ENCODE measurements at regions not wholly inside any gene's neighbourhood (a gene's known extent, or its start where the extent isn't known, plus 50 kb on each side); places are given as distances from the start of the nearest gene placed in this dataset.
"Not testable (repeated sequence)": the region's sequence is repeated elsewhere in the genome, so short reads cannot be mapped to it uniquely, and the experiment has no call there.

DNA sequence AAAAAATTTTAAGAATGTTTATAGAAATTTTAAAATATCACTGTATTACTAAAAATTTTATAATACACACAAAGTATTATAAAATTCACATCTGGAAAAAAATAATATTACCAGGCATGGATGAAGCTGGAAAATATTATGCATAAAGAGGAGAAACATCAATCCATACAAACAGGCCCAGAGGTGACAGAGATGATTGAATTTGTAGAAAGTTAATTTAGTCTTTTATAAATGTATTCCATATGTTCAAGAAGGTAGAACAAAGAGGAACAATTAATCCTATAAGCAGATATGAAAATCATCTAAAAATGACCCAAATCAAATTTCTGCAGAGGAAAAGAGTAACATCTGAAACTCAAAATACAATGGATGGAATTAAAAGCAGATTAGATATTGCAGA is 605.2 kb upstream of the CELF4 start:
- intact Hi-C loops (cut with DNase I) = no loop called here
- no peaks in the 10 kb centered on the region for H3K9me3 ChIP-seq
- ATAC-seq (no peak), DNase-seq (no peak)
- no peaks in the 10 kb centered on the region for H3K27me3 ChIP-seq
- H3K36me3 ChIP-seq = no peaks in the 10 kb centered on the region
- H3K27ac ChIP-seq = no peak overlapping the region
- no peaks in the 10 kb centered on the region for H3K4me1 ChIP-seq
- no peak overlapping the region for H3K4me3 ChIP-seq
- no peak for TF ChIP-seq POLR2A (IDR thresholded peaks at IDR 0.05)
- TF ChIP-seq, protein P1, sequence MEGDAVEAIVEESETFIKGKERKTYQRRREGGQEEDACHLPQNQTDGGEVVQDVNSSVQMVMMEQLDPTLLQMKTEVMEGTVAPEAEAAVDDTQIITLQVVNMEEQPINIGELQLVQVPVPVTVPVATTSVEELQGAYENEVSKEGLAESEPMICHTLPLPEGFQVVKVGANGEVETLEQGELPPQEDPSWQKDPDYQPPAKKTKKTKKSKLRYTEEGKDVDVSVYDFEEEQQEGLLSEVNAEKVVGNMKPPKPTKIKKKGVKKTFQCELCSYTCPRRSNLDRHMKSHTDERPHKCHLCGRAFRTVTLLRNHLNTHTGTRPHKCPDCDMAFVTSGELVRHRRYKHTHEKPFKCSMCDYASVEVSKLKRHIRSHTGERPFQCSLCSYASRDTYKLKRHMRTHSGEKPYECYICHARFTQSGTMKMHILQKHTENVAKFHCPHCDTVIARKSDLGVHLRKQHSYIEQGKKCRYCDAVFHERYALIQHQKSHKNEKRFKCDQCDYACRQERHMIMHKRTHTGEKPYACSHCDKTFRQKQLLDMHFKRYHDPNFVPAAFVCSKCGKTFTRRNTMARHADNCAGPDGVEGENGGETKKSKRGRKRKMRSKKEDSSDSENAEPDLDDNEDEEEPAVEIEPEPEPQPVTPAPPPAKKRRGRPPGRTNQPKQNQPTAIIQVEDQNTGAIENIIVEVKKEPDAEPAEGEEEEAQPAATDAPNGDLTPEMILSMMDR (IDR thresholded peaks at IDR 0.05) = no peak

DNA sequence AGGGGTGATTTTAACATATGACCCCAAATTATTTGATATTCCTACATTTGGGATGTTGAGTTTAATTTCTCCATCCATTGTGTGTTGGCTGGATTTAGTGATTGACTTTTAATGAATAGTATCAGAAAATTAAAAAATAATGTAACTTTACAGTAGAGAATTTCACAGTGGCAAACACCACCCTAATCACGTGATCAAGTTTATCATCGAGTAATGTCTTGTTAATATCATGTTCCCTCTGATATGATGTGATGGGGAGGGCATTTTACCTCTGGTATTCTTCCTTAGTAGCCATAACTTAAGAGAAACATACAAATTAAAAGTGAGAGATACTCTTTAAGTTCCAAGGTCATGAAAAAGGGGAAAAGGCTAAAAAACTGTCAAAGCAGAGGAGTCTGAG is 602.0 kb upstream of the CELF4 start:
- ATAC-seq (no peak), DNase-seq (no peak)
- intact Hi-C loops (cut with DNase I) = no loop called here
- TF ChIP-seq, protein P1 (IDR thresholded peaks at IDR 0.05) = no peak
- TF ChIP-seq POLR2A (IDR thresholded peaks at IDR 0.05) = no peak
- H3K9me3 ChIP-seq = no peaks in the 10 kb centered on the region
- no peak overlapping the region for H3K4me3 ChIP-seq
- no peaks in the 10 kb centered on the region for H3K4me1 ChIP-seq
- no peaks in the 10 kb centered on the region for H3K27me3 ChIP-seq
- 27% methylated on average over 2 of the region's 2 CpGs for WGBS (ENCODE audit: insufficient coverage, low coverage, low lambda C conversion rate, missing lambda C conversion rate)
- no peaks in the 10 kb centered on the region for H3K36me3 ChIP-seq
- no peak overlapping the region for H3K27ac ChIP-seq

DNA sequence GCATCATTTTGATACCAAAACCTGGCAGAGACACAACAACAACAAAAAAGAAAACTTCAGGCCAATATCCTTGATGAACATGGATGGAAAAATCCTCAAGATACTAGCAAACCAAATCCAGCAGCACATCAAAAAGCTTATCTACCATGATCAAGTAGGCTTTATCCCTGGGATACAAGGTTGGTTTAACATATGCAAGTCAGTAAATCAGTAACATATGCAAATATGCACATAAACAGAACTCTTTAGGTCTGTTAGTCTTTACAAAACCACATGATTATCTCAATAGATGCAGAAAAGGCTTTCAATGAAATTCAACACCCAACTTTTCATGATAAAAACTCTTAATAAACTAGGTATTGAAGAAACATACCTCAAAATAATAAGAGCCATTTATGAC is 587.5 kb upstream of the CELF4 start:
- ATAC-seq; intact Hi-C loops (cut with DNase I); DNase-seq; H3K27ac ChIP-seq; H3K4me1 ChIP-seq; H3K4me3 ChIP-seq; H3K36me3 ChIP-seq; H3K9me3 ChIP-seq; H3K27me3 ChIP-seq: not testable (repeated sequence)

DNA sequence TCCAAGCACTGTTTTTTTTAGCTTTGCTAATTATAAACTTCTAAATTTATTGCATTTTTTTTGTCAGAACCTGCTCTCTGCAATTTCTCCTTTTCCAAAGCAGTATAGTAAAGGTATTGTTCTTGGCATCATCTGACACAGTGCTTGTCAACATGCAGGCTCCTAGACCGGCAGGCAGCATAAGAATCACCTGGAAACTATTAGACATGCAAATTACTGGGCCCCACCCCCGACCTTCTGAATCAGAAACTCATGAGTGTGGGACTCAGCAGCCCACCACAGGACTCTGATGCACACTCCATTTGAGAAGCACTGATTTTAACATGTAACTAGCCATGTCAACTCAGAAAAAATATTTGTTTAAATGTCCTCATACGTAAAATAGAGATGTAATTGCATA is 551.1 kb upstream of the CELF4 start:
- WGBS (ENCODE audit: insufficient coverage, low coverage, low lambda C conversion rate, missing lambda C conversion rate) = 29% methylated on average over 3 of the region's 3 CpGs
- H3K36me3 ChIP-seq = no peaks in the 10 kb centered on the region

DNA sequence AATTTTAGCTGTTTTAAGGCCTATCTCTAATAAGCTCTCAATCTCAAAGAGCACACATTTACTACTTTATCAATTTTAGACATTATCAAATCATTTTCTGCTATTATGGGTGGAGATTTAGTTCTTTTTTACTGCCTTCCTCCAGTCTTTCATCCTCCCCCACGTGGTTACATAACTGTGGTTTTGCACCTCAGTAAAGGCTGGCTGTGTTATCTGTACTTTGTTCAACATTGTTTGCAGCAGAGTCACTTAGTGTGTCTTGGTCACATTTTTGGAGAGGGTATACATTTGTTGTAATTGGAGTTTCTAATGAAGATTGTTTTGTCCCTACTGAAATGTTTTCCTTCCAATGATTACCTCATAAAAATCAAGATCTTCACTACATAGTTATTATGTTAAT is 549.6 kb upstream of the CELF4 start:
- H3K27me3 ChIP-seq = no peaks in the 10 kb centered on the region
- ATAC-seq (no peak), DNase-seq (no peak)
- no peaks in the 10 kb centered on the region for H3K4me1 ChIP-seq
- no peaks in the 10 kb centered on the region for H3K36me3 ChIP-seq
- H3K27ac ChIP-seq = no peak overlapping the region
- TF ChIP-seq, protein P1 (IDR thresholded peaks at IDR 0.05) = no peak
- TF ChIP-seq POLR2A (IDR thresholded peaks at IDR 0.05) = no peak
- no peaks in the 10 kb centered on the region for H3K9me3 ChIP-seq
- no peak overlapping the region for H3K4me3 ChIP-seq
- 0% methylated on average over 1 of the region's 1 CpG for WGBS (ENCODE audit: insufficient coverage, low coverage, low lambda C conversion rate, missing lambda C conversion rate)
- intact Hi-C loops (cut with DNase I) = no loop called here

More for the DNA sequence above, 551.1 kb upstream of the CELF4 start:
- intact Hi-C loops (cut with DNase I) = no loop called here
- no peaks in the 10 kb centered on the region for H3K4me1 ChIP-seq
- no peak for ATAC-seq
- no peak overlapping the region for H3K4me3 ChIP-seq
- DNase-seq = no peak
- H3K27me3 ChIP-seq = no peaks in the 10 kb centered on the region
- no peaks in the 10 kb centered on the region for H3K9me3 ChIP-seq
- H3K27ac ChIP-seq = no peak overlapping the region
- TF ChIP-seq POLR2A (IDR thresholded peaks at IDR 0.05) = no peak
- TF ChIP-seq, protein P1 (IDR thresholded peaks at IDR 0.05) = no peak
